Umbilical cord (tissue), 1 donor: ENCODE measurements at regions not wholly inside any gene's neighbourhood (a gene's known extent, or its start where the extent isn't known, plus 50 kb on each side); places are given as distances from the start of the nearest gene placed in this dataset.

Source experiments
- DNase-seq: peaks from one replicate; pipeline ENCODE4 v3.0.0-alpha.2; 2015; ENCODE audit warnings: low spot score

- peak; percentile 13 for DNase-seq
These were observed 142.1 kb upstream of the COL11A1 start for GRCh38 chr1:103250441-103250861.

- no peak for DNase-seq
These were observed 140.2 kb upstream of the COL11A1 start for GRCh38 chr1:103248417-103249102.

- DNase-seq: no peak
These were observed 139.2 kb upstream of the COL11A1 start for GRCh38 chr1:103247517-103247916.

GRCh38 chr1:103243481-103243880 lies 135.2 kb upstream of the COL11A1 start:
- peak; percentile 44 for DNase-seq

- no peak for DNase-seq
These were observed 130.7 kb upstream of the COL11A1 start for GRCh38 chr1:103239034-103239433.

GRCh38 chr1:103230061-103230460 lies 121.7 kb upstream of the COL11A1 start:
- no peak for DNase-seq

GRCh38 chr1:103220631-103221041 lies 112.3 kb upstream of the COL11A1 start:
- DNase-seq: peak; percentile 65

- DNase-seq: no peak
These were observed 110.5 kb upstream of the COL11A1 start for GRCh38 chr1:103218821-103219220.

- DNase-seq: no peak
These were observed 110.0 kb upstream of the COL11A1 start for GRCh38 chr1:103218369-103218768.

- no peak for DNase-seq
These were observed 102.8 kb upstream of the COL11A1 start for GRCh38 chr1:103211073-103211472.

- no peak for DNase-seq
These were observed 100.5 kb upstream of the COL11A1 start for GRCh38 chr1:103208844-103209243.

GRCh38 chr1:103199001-103199400 lies 90.7 kb upstream of the COL11A1 start:
- peak; percentile 54 for DNase-seq

GRCh38 chr1:103198076-103198475 lies 89.8 kb upstream of the COL11A1 start:
- no peak for DNase-seq

GRCh38 chr1:103197216-103197615 lies 88.9 kb upstream of the COL11A1 start:
- DNase-seq: peak; percentile 35

- no peak for DNase-seq
These were observed 86.7 kb upstream of the COL11A1 start for GRCh38 chr1:103194984-103195383.

- peak; percentile 30 for DNase-seq
These were observed 85.7 kb upstream of the COL11A1 start for GRCh38 chr1:103194060-103194459.

- peak; percentile 8 for DNase-seq
These were observed 83.0 kb upstream of the COL11A1 start for GRCh38 chr1:103191327-103191726.

GRCh38 chr1:103190766-103191165 lies 82.4 kb upstream of the COL11A1 start:
- no peak for DNase-seq

- no peak for DNase-seq
These were observed 79.4 kb upstream of the COL11A1 start for GRCh38 chr1:103187673-103188072.

GRCh38 chr1:103180660-103181059 lies 72.3 kb upstream of the COL11A1 start:
- peak; percentile 51 for DNase-seq

- no peak for DNase-seq
These were observed 68.9 kb upstream of the COL11A1 start for GRCh38 chr1:103177108-103177775.

GRCh38 chr1:103171041-103171590 lies 62.8 kb upstream of the COL11A1 start:
- DNase-seq: no peak

- no peak for DNase-seq
These were observed 62.3 kb upstream of the COL11A1 start for GRCh38 chr1:103170609-103171008.
